ENCODE measurements at regions not wholly inside any gene's neighbourhood (a gene's known extent, or its start where the extent isn't known, plus 50 kb on each side); places are given as distances from the start of the nearest gene placed in this dataset.

GRCh38 chr1:187167555-187167954 is 338.8 kb downstream of the PLA2G4A start (continued):
- TF ChIP-seq GABPA (IDR thresholded peaks at IDR 0.05 in 1 of 2, conservative IDR thresholded peaks at IDR 0.05 in 1 of 2) (no peak), EGR1 (IDR thresholded peaks at IDR 0.05; ENCODE audit: low read depth in 2 of 2) (no peak), NR2F2 (IDR thresholded peaks at IDR 0.05) (no peak), SP1 (IDR thresholded peaks at IDR 0.05) (no peak), RAD21 (IDR thresholded peaks at IDR 0.05) (no peak), ATF3 (IDR thresholded peaks at IDR 0.05) (no peak), ZBTB33 (IDR thresholded peaks at IDR 0.05) (no peak), HNF4A (conservative IDR thresholded peaks at IDR 0.05) (no peak), YY1 (IDR thresholded peaks at IDR 0.05) (no peak)

GRCh38 chr1:187168297-187168696 is 339.5 kb downstream of the PLA2G4A start:
- 56% methylated on average over 2 of the region's 2 CpGs for WGBS
- TF ChIP-seq ZBTB33 (IDR thresholded peaks at IDR 0.05): no peak
- no peak for TF ChIP-seq CTCF (IDR thresholded peaks at IDR 0.05; ENCODE audit: low read depth, low read length, missing input control)
- TF ChIP-seq RAD21 (IDR thresholded peaks at IDR 0.05): no peak
- no peak for TF ChIP-seq HNF4A (conservative IDR thresholded peaks at IDR 0.05)
- no peak for TF ChIP-seq JUND (IDR thresholded peaks at IDR 0.05)
- no peak for TF ChIP-seq RXRA (IDR thresholded peaks at IDR 0.05)
- no peak for TF ChIP-seq FOXA2 (IDR thresholded peaks at IDR 0.05)
- no peak for TF ChIP-seq GABPA (IDR thresholded peaks at IDR 0.05 in 1 of 2, conservative IDR thresholded peaks at IDR 0.05 in 1 of 2)
- no peak for TF ChIP-seq YY1 (IDR thresholded peaks at IDR 0.05)
- no peak for TF ChIP-seq NR2F2 (IDR thresholded peaks at IDR 0.05)
- no peak for TF ChIP-seq REST (IDR thresholded peaks at IDR 0.05)
- no peak for TF ChIP-seq HNF4G (IDR thresholded peaks at IDR 0.05)
- TF ChIP-seq FOXA1 (IDR thresholded peaks at IDR 0.05): no peak
- TF ChIP-seq ATF3 (IDR thresholded peaks at IDR 0.05): no peak
- TF ChIP-seq TAF1 (conservative IDR thresholded peaks at IDR 0.05): no peak
- no peaks in the 10 kb centered on the region for H3K36me3 ChIP-seq (ENCODE audit: control insufficient read depth in 4 of 4, insufficient read depth in 3 of 4, low read depth in 1 of 4, low read length in 3 of 4)
- no peak overlapping the region for H3K27ac ChIP-seq (ENCODE audit: low read depth in 1 of 2, low read length in 2 of 2)
- H3K4me3 ChIP-seq (ENCODE audit: low read depth in 1 of 3, low read length in 3 of 3): no peak overlapping the region
- H3K9ac ChIP-seq (ENCODE audit: low read depth in 1 of 2, low read length in 2 of 2): no peak overlapping the region
- H3K27me3 ChIP-seq (ENCODE audit: control insufficient read depth in 4 of 4, insufficient read depth in 4 of 4, low read length in 3 of 4): peaks cover 0 to 4% (median 0%) of the 10 kb centered on the region in 4 donors
- H3K4me1 ChIP-seq (ENCODE audit: control insufficient read depth in 4 of 4, insufficient read depth in 4 of 4, low read length in 3 of 4): no peaks in the 10 kb centered on the region
- peaks cover 0 to 3% (median 0%) of the 10 kb centered on the region in 4 donors for H3K9me3 ChIP-seq (ENCODE audit: control insufficient read depth in 4 of 4, low read length in 3 of 4)
- DNase-seq (ENCODE audit: low spot score): no peak

Measured in liver (tissue), 8 donors.